ENCODE measurements at regions not wholly inside any gene's neighbourhood (a gene's known extent, or its start where the extent isn't known, plus 50 kb on each side); places are given as distances from the start of the nearest gene placed in this dataset.
"Not testable (repeated sequence)": the region's sequence is repeated elsewhere in the genome, so short reads cannot be mapped to it uniquely, and the experiment has no call there.

DNA sequence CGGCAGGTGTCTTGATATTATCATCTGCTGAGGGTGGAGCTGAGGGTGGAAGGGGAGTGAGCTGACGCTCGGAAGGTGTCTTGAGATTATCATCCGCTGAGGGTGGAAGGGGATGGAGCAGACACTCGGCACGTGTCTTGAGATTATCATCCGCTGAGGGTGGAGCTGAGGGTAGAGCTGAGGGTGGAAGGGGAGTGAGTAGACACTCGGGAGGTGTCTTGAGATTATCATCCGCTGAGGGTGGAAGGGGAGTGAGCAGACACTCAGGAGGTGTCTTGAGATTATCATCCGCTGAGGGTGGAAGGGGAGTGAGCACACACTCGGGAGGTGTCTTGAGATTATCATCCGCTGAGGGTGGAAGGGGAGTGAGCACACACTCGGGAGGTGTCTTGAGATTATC is 126.6 kb upstream of the CRYM start:
- TF ChIP-seq, protein P1, sequence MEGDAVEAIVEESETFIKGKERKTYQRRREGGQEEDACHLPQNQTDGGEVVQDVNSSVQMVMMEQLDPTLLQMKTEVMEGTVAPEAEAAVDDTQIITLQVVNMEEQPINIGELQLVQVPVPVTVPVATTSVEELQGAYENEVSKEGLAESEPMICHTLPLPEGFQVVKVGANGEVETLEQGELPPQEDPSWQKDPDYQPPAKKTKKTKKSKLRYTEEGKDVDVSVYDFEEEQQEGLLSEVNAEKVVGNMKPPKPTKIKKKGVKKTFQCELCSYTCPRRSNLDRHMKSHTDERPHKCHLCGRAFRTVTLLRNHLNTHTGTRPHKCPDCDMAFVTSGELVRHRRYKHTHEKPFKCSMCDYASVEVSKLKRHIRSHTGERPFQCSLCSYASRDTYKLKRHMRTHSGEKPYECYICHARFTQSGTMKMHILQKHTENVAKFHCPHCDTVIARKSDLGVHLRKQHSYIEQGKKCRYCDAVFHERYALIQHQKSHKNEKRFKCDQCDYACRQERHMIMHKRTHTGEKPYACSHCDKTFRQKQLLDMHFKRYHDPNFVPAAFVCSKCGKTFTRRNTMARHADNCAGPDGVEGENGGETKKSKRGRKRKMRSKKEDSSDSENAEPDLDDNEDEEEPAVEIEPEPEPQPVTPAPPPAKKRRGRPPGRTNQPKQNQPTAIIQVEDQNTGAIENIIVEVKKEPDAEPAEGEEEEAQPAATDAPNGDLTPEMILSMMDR (IDR thresholded peaks at IDR 0.05; ENCODE audit: poor library complexity) = not testable (repeated sequence)
- not testable (repeated sequence) for TF ChIP-seq EZH2phosphoT487 (IDR thresholded peaks at IDR 0.05; ENCODE audit: low read depth, severe bottlenecking, unreplicated experiment); EZH2 (IDR thresholded peaks at IDR 0.05; ENCODE audit: borderline replicate concordance)

All from hepatocyte (in vitro differentiated cells).